GM04503 (cell line): ENCODE measurements at regions not wholly inside any gene's neighbourhood (a gene's known extent, or its start where the extent isn't known, plus 50 kb on each side); places are given as distances from the start of the nearest gene placed in this dataset.
A peak's percentile ranks its signal among the peaks of the same experiment; 100 is the strongest.

ENCODE experiments used
- DNase-seq: peaks from one replicate; pipeline ENCODE4 v3.0.0-alpha.2; 2012; ENCODE audit warnings: low read depth

DNA sequence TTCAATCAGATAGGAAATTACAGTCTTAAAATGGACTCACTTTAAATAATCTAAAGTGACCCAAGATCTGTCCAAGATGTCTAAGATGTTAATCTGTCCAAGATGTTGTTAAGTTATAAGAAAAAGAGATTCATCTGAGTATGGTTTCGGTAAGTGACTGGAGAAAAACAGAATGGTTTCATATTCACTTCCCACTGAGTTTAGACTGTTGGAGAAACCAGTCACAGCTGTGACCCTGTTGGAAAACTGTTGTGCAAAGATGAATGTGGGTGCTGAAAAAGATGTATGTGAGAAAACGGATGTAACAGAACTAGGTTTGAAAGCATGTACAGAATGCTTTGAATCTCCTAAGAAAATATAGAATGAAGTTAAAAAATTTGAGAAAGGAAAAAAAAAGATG is 325.9 kb downstream of the COL12A1 start:
- no peak for DNase-seq

DNA sequence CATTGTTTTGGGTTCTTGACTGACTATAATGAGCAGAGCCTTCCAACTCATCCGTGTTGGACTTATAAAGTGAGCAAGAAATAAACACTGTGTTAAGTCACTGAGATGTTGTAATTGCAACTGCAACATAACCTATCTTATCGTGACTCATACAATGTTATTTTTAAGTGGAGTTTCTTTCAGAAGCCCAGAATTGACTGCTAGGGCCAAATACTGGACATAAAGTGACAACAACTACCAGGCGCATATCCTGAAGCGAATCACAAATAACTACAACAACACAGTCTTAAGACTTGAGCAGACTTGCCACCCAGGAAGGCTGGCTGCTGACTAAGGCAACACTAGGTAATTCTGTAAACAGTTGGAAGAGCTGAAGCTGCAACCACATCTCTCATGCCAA is 326.6 kb downstream of the COL12A1 start:
- DNase-seq, result peak; percentile 64

DNA sequence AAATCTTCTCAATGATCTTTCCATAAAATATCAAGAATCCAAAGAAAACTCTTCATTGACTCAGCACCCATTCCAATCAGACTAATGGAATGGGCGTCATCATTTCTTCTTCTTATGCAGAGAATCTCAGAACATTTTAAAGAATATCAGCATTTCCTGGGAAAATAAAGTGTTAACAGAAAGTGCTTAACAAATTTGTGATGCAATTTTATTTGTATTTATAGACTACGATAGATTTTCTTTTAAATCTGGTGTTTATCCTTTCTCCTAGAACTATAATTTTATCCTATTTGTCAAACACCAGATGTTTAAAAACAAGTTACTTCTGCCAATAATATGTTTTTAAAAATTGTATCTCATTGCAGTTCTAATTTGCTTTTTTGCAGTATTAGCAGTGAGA is 330.7 kb downstream of the COL12A1 start:
- no peak for DNase-seq

- DNase-seq, result no peak
These were observed 332.9 kb downstream of the COL12A1 start for GRCh38 chr6:74872754-74873476.

- DNase-seq, result no peak
These were observed 334.1 kb downstream of the COL12A1 start for GRCh38 chr6:74871757-74872156.

DNA sequence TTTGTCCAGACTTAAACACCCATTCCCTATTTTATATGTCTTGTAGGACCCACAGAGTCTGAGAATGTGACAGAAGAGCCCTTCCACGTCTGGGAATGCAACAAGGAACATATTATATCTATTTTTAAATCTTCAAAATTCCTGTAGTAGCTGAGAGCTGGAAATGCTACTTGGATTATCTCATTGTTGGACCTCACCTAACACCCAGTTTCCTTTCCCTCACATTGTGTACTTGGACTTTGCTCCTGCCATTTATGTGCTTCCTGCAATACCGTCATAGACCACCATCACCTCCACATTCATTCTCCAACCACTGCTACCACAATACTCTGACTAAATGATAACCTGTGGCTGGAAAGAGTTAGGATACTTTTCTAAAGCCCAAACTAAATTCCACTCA is 335.4 kb downstream of the COL12A1 start:
- DNase-seq, result no peak

DNA sequence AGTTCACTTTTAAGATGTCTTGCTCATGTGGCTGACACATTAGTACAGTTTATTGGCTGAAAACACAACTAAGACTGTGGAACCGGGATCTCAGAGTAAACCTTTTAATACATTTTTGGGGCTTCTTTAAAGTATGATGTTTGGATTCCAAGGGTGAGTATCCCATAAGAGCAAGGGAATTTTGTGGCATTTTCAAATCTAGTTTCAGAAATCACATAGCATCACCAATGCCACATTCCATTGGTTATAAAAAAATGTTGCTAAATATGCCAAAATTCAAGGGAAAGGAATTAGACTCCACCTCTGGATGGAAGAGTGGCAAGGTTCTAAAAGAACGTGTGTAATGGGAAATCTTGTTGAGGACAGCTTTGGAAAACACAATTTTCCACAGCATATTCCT is 338.6 kb downstream of the COL12A1 start:
- peak; percentile 39 for DNase-seq

DNA sequence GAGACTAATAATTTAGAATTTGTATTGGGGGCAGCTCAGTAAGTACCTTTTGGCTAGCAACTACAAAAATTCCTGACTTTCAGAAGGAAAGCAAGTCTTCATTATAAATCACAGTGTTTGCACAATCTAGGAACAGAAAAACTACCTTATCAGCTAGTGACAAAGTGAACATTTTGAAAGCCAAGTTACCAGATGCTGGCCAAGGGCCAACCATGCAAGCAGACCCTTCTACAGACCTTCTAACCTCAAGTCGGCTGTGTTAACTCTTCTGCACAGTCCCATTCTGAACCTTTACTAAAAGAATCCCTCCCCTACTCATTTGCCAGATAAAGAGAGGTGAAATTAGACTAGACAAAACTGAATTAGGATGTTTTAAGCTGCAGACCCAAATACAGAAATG is 341.9 kb downstream of the COL12A1 start:
- no peak for DNase-seq

DNA sequence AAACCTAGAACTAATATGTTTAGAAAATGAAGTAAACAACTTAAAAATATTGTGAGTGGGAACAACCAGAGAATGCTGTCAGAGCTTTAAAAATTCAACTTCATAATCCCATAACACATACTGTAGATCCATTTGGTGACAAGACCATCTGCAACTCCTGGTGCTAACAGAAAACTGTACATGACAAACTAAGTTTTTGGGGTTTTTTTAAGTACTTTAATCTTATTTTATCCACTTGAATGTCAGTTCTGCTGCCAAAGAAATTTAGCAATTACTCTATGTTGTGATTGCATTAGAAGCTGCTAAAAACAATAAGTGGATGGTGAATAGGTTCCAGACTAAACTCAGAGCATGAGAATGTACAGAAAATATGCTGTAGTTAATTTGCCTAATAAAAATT is 345.4 kb downstream of the COL12A1 start:
- no peak for DNase-seq

GRCh38 chr6:74857157-74857556 is 348.7 kb downstream of the COL12A1 start:
- no peak for DNase-seq

GRCh38 chr6:74853991-74854390 is 351.9 kb downstream of the COL12A1 start:
- no peak for DNase-seq

- DNase-seq, result peak; percentile 58
These were observed 354.3 kb downstream of the COL12A1 start for GRCh38 chr6:74851596-74851995.

GRCh38 chr6:74840953-74841352 is 364.9 kb downstream of the COL12A1 start:
- DNase-seq, result no peak

GRCh38 chr6:74834967-74835366 is 370.9 kb downstream of the COL12A1 start:
- no peak for DNase-seq

DNA sequence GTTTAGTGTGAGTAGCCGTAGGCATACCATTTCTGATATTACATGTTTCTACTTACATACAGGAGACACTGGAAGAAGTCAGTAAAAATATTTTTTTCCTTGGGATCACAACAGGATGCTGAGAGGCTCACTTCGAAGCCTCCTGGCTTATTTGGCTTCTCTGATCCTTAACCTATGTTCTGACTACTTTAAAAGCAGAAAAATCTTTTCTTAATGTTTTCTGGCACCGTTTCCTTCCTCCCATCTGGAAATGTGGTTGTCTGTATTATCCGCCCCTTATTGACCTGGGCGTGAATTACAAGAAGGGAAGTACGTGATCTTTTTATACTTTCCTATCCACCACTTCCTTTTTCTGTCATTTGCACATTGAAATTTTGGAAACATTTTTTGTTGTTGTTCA is 379.6 kb downstream of the COL12A1 start:
- DNase-seq, result no peak

GRCh38 chr6:74814440-74814839 is 391.4 kb downstream of the COL12A1 start:
- DNase-seq, result no peak

DNA sequence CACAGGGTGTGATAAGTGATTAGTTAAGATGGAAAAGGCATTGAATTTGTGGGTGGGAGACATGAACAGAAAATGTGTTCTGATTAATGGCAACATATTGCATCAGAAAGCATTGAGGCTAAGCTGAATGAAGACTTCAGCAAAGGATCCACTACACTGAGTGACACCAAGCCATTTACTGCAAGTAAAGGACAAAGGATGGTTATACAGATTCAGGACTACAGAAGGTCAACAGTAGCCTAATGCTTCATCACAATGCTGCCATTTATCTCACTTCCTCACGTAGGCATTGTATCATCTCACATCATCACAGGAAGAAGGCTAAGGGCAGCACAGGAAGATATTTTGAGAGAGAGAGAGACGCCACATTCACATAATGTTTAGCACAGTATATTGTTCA is 398.2 kb downstream of the COL12A1 start:
- no peak for DNase-seq

- no peak for DNase-seq
These were observed 399.7 kb downstream of the COL12A1 start for GRCh38 chr6:74805916-74806696.

GRCh38 chr6:74798302-74798701 is 407.6 kb downstream of the COL12A1 start:
- no peak for DNase-seq

DNA sequence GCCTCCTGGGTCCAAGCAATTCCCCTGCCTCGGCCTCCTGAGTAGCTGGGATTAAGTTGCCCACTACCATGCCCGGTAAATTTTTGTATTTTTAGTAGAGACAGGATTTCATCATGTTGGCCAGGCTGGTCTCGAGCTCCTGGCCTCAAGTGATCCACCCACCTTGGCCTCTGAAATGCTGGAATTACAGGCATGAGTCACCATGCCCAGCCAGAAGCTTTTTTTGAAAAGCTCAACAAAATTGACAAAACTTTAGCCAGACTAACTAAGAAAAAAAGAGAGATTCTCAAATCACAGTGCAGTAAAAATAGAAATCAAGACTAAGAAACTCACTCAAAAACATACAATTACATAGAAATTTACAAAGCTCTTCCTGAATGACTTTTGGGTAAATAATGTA is 420.6 kb downstream of the COL12A1 start:
- no peak for DNase-seq

DNA sequence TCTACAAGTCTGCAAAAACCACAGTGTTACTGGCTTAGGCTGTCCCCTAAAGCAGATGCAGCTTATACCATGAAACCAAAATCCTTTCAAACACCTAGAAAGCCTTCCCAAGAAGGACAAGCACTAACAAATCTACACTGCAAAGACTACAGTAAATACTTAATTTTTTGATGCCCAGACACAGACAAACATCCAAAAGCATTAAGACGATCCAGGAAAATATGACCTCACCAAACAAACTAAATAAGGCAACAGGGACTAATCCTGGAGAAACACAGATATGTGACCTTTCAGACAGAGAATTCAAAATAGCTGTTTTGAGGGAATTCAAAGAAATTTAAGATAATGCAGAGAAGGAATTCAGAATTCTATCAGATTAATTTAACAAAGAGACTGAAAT is 423.5 kb downstream of the COL12A1 start:
- DNase-seq, result no peak

GRCh38 chr6:74780831-74781230 is 425.0 kb downstream of the COL12A1 start:
- no peak for DNase-seq

- no peak for DNase-seq
These were observed 437.1 kb downstream of the COL12A1 start for GRCh38 chr6:74768738-74769137.

DNA sequence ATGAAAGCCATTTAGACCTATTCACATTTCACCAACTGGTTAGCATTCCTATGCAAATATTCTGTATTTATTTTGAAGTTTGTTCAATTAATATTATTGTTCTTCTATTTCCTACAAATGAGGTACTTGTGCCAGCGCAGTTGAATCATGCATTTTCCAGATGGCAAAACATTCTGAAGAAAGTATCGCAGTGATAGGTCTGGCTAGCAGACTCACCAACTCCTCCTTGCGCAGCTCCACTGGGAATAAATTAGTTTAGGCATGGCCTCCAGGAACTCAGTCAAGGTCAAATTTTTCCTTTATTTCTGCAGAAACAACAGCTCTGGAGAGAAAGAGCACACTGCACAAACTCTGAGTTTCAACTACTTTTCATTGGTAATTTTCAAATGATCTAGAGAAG is 437.7 kb downstream of the COL12A1 start:
- DNase-seq, result no peak
